HG03135 (cell line): ENCODE measurements at regions not wholly inside any gene's neighbourhood (a gene's known extent, or its start where the extent isn't known, plus 50 kb on each side); places are given as distances from the start of the nearest gene placed in this dataset.
"Not testable (repeated sequence)": the region's sequence is repeated elsewhere in the genome, so short reads cannot be mapped to it uniquely, and the experiment has no call there.

Experiments used
- ATAC-seq: cut with Tn5 transposase; IDR thresholded peaks from one replicate; pipeline ENCODE4 v1.9.1; 2021; ENCODE audit warnings: mild to moderate bottlenecking, moderate library complexity; ENCODE audit not compliant: unreplicated experiment

GRCh38 chr11:115608976-115609375 lies 104.8 kb upstream of the CADM1 start:
- ATAC-seq = no peak

GRCh38 chr11:115607621-115608221 lies 103.5 kb upstream of the CADM1 start:
- ATAC-seq = no peak

GRCh38 chr11:115606498-115607220 lies 102.4 kb upstream of the CADM1 start:
- no peak for ATAC-seq

- ATAC-seq = no peak
These were observed 101.8 kb upstream of the CADM1 start for GRCh38 chr11:115605871-115606497.

GRCh38 chr11:115605397-115605796 lies 101.2 kb upstream of the CADM1 start:
- not testable (repeated sequence) for ATAC-seq

GRCh38 chr11:115599125-115599524 lies 94.9 kb upstream of the CADM1 start:
- ATAC-seq = no peak

GRCh38 chr11:115598257-115598901 lies 94.2 kb upstream of the CADM1 start:
- no peak for ATAC-seq

- no peak for ATAC-seq
These were observed 87.2 kb upstream of the CADM1 start for GRCh38 chr11:115591380-115591779.

GRCh38 chr11:115590254-115590653 lies 86.0 kb upstream of the CADM1 start:
- no peak for ATAC-seq

- ATAC-seq = no peak
These were observed 83.6 kb upstream of the CADM1 start for GRCh38 chr11:115587718-115588342.

GRCh38 chr11:115585361-115586024 lies 81.3 kb upstream of the CADM1 start:
- ATAC-seq = no peak

- no peak for ATAC-seq
These were observed 77.8 kb upstream of the CADM1 start for GRCh38 chr11:115581871-115582639.

- no peak for ATAC-seq
These were observed 76.9 kb upstream of the CADM1 start for GRCh38 chr11:115580927-115581680.

- no peak for ATAC-seq
These were observed 76.2 kb upstream of the CADM1 start for GRCh38 chr11:115580416-115580815.

GRCh38 chr11:115579181-115579825 lies 75.1 kb upstream of the CADM1 start:
- ATAC-seq = no peak

- ATAC-seq = no peak
These were observed 74.1 kb upstream of the CADM1 start for GRCh38 chr11:115578275-115578674.

GRCh38 chr11:115577701-115578100 lies 73.5 kb upstream of the CADM1 start:
- no peak for ATAC-seq

GRCh38 chr11:115576606-115577380 lies 72.6 kb upstream of the CADM1 start:
- ATAC-seq = no peak
